ENCODE measurements at regions not wholly inside any gene's neighbourhood (a gene's known extent, or its start where the extent isn't known, plus 50 kb on each side); places are given as distances from the start of the nearest gene placed in this dataset.

GRCh38 chr1:239856067-239856466, 235.6 kb upstream of the FMN2 start:
- TF ChIP-seq CTCF (IDR thresholded peaks at IDR 0.05; ENCODE audit: insufficient read depth, low read length, poor library complexity, severe bottlenecking) (no peak), EZH2phosphoT487 (conservative IDR thresholded peaks at IDR 0.05; ENCODE audit: low read length) (no peak)
